ENCODE measurements at regions not wholly inside any gene's neighbourhood (a gene's known extent, or its start where the extent isn't known, plus 50 kb on each side); places are given as distances from the start of the nearest gene placed in this dataset.

DNA sequence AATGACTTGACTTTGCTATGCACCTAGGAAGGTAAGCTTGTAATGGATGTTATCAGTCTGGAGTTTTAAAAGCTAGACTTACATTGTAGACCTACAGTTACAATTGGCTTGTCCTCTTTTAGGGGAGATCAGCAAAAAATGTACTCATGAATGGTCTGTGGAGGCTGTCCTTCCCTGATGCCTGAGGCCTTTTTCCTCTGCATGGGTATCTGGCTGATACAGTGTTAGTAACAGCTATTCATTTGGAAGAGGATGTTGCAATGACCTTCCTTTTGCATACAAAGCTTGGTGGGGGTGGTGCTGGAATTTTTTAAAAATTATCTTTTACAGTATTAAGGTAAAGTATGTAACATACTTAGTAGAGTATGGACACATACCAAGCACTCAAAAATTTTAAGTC, 525.5 kb downstream of the KIF2B start:
- TF ChIP-seq, protein P1, sequence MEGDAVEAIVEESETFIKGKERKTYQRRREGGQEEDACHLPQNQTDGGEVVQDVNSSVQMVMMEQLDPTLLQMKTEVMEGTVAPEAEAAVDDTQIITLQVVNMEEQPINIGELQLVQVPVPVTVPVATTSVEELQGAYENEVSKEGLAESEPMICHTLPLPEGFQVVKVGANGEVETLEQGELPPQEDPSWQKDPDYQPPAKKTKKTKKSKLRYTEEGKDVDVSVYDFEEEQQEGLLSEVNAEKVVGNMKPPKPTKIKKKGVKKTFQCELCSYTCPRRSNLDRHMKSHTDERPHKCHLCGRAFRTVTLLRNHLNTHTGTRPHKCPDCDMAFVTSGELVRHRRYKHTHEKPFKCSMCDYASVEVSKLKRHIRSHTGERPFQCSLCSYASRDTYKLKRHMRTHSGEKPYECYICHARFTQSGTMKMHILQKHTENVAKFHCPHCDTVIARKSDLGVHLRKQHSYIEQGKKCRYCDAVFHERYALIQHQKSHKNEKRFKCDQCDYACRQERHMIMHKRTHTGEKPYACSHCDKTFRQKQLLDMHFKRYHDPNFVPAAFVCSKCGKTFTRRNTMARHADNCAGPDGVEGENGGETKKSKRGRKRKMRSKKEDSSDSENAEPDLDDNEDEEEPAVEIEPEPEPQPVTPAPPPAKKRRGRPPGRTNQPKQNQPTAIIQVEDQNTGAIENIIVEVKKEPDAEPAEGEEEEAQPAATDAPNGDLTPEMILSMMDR (IDR thresholded peaks at IDR 0.05), result no peak
- no peak for TF ChIP-seq POLR2A (IDR thresholded peaks at IDR 0.05)

All from lower leg skin (tissue), 3 donors.